HG03460 (cell line): ENCODE measurements at regions not wholly inside any gene's neighbourhood (a gene's known extent, or its start where the extent isn't known, plus 50 kb on each side); places are given as distances from the start of the nearest gene placed in this dataset.
"Not testable (repeated sequence)": the region's sequence is repeated elsewhere in the genome, so short reads cannot be mapped to it uniquely, and the experiment has no call there.

ENCODE experiments used
- ATAC-seq: cut with Tn5 transposase; IDR thresholded peaks from one replicate; pipeline ENCODE4 v1.9.1; 2021; ENCODE audit not compliant: unreplicated experiment

- no peak for ATAC-seq
Observed at GRCh38 chr2:200172521-200172920, 134.0 kb upstream of the SPATS2L start.

DNA sequence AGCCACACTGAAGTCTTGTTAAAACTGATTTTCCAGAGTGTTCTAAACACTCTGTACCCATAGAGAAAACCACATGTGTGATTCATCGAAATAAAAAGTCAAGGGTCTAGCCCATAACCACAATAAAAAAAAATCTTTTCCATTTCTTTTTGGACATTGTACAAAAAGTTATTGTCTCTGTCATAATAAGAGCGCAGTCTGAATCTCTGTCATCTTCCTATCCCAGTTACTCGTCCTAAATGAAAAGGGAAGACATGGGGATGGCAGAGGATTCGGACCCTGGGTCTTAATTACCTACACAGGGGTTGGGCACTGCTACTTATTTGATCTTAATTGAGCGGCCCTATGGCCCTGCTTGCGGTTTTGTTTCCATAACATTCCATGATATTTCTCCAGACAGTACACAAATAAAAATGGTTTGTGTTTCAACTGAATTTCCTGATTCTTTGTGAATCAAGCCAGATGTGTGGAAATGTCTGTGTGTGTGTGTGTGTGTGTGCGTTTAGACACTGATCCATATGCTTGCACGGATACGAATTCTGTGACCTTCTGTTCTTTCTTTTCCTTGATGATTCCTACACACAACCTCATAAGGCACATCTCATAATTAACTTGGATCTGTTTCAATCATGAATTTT is 133.4 kb upstream of the SPATS2L start:
- ATAC-seq = no peak

DNA sequence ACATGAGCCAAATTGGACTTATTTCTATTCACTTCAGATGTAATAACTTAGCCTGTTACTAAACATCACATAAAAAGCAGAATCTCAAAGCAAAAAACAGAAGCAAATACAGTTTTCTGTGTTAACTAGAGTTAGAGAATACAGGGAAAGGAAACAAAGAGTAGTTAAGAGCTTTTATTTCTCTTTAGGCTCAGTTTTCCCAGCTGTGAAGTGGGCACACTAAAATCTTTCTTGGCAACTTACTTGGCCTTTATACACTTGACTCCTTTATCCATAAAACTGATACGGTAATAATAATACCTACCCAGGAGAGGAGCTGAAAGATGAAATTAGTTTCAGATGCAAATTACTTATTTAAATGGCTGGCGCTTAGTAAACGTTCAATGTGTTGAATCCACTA is 132.8 kb upstream of the SPATS2L start:
- no peak for ATAC-seq

DNA sequence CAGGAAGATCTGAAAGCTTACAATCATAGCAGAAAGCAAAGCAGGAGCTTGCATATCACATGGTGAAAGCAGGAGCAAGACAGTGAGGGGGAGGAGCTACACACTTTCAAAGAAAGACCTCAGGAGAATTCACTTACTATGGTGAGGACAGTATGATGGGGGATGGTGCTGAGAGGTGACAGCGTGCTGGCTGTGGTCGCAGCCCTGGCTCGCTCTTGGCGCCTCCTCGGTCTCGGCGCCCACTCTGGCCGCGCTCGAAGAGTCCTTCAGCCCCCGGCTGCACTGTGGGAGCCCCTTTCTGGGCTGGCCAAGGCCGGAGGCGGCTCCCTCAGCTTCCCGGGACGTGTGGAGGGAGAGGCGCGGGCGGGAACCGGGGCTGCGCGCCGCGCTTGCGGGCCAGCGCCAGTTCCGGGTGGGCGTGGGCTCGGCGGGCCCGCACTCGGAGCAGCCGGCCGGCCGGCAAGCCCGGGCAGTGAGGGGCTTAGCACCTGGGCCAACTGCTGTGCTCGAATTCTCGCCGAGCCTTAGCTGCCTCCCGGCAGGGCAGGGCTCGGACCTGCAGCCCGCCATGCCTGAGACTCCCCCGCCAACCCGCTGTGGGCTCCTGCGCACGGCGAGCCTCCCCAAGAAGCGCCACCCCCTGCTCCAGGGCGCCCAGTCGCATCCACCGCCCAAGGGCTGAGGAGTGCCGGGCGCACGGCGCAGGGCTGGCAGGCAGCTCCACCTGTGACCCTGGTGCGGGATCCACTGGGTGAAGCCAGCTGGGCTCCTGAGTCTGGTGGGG is 131.9 kb upstream of the SPATS2L start:
- ATAC-seq = no peak

- ATAC-seq = no peak
Observed at GRCh38 chr2:200177971-200178911, 128.3 kb upstream of the SPATS2L start.

DNA sequence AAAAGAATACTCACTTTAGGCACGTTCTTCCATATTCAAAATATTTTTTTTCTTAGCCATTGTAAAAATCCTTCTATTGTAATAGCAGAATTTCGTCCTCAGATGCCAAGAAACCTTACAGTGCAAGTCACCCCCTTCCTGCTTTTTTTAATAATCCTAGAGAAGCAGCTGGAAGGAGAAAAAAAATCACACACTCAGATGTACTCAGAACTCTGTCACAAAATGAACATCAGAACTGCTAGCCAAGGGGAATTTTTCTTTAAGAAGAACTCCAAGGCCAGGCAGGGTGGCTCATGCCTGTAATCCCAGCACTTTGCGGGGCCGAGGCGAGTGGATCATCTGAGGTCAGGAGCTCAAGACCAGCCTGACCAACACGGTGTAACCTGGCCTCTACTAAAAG is 127.3 kb upstream of the SPATS2L start:
- no peak for ATAC-seq

DNA sequence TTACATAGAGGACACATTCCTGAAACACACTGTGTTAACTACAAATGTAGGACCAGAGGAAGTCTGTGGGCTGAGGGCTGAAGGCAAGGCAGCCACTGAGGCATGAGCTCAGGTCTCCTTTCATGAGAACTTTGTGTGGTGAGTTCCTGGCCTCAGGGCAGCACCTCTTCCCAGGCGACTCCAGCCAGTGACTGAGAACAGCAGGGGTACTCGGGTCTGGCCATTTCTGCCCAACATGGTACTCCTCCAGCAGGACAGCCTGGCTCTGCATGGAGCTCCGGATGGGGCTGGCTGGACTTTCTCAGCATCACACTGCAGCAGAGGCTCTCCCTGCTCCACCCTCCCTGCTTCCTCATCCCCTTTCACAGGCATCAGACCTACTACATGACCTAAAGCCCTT is 125.5 kb upstream of the SPATS2L start:
- ATAC-seq = no peak

- ATAC-seq = no peak
Observed at GRCh38 chr2:200181755-200182154, 124.7 kb upstream of the SPATS2L start.

DNA sequence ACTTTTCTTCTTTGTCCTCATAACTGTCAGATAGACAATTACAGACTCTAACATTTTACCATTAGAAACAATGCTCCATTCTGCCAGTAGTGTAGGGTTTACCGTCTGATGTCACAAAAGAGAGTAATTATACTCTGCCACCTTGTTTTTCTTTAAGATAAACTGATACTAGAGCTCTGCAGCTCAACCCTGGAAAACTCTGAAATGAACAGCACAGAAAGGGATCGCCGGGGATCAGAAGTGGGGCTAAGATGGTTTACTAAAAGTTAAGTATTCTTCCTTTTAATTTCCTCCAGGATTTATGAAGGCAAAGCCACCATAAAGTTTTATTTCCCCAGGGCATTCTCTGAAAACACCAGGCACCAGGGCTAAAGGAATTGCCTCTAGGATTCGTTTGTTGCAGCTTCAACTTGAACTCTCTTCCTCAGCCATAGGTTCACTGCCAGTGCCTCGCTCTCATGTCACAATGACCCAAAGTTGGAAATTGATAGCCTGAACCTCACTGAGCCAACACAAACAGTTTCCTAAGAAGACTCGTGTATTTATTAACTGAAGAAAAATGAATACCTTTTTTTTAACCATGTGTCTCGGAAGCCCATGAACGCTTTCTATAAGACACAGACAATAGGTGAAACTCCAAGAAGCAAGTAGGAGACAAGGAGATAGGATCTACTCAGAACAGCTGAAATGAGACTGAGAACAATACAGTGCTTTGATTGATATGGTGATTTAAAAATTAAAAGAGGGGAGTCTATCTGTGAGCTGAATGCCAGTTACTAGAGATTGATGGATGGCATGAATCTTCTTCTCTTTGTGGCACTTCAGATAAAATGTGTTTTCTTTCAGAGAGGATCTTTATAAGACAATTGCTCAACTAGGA is 121.5 kb upstream of the SPATS2L start:
- no peak for ATAC-seq

DNA sequence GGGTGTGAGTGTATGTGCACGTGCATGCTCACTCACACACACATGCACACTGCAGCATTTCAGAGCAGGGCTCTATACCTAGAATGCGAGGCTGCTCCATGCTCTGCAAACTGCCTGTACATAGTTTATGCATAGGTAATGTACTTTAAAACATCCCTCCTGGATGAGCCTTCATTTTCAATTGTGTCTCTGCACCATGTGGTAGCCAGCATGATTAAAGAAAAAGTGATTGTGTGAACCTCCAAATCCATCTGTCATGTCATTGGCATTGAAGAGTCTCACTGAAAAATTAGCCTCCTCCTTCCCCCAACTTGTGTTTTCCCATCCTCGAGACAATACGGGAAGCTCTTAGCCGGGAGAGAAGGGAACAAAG is 120.9 kb upstream of the SPATS2L start:
- no peak for ATAC-seq

- no peak for ATAC-seq
Observed at GRCh38 chr2:200186002-200186401, 120.5 kb upstream of the SPATS2L start.

DNA sequence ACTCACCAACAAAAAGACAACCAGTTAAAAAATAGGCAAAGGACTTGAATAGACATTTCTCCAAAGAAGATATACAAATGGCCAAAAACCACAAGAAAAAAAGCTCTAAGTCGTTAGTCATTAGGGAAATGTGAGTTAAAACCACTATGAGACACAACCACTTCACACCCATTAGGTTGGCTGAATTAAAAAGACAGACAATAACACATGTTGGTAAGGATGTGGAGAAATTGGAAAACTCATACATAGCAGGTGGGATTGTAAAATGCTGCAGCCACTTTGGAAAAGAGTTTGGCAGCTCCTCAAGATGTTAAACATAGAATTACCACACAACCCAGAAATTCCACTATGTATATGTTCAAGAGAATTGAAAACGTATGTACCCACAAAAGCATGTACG is 117.6 kb upstream of the SPATS2L start:
- no peak for ATAC-seq

DNA sequence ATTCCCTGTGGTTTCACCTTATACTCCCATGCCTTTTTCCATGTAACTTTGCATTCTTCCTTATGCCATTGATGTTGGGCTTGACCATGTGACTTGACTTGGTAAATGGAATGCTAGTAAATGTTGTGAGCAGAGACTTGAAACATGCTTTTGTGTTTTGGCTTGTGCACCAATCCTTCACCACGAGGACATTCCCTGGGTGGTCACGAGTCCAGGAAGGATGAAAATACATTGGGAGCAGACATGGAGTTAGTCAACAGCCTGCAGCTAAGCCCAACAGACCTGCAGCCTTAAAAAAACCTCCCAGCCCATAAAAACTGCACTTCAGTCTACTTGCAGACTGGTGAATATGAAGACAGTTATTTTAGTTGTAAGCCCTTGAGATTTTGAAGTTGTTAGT is 116.5 kb upstream of the SPATS2L start:
- no peak for ATAC-seq

GRCh38 chr2:200193331-200193730 is 113.2 kb upstream of the SPATS2L start:
- no peak for ATAC-seq

GRCh38 chr2:200193791-200194190 is 112.7 kb upstream of the SPATS2L start:
- ATAC-seq = no peak

DNA sequence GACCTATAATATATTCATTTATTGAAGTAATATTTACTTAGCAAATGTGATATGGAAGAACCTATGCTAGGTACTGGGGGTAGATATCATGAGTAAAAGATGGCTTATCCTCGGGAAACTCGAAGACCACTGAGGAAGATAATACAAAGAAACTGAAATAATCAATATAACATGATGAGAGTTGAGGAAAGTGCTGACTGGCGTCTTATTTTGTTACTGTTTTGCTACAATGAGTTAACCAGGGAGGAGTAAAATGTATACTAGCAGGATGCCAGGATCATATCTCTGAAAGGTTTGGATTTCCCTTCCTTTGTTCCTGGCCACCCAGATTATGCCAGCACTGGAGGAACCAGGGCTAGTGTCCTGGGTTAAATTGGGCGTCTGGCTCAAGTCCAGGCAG is 111.7 kb upstream of the SPATS2L start:
- no peak for ATAC-seq

DNA sequence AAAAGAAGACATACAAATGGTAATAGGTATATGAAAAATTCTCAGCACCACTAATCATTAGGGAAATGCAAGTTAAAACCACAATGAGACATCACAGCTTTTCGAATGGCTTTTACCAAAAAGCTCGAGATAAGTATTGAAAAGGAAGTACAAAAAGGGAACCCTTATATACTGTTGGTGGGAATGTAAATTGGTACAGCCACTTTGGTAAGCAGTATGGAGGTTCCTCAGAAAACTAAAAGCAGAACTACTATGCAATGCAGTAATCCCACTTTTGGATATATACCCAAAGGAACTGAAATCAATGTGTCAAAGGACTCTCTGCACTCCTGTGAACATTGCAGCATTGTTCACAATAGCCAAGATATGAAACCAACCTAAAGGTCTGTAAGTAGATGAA is 107.5 kb upstream of the SPATS2L start:
- ATAC-seq = peak; percentile 52

DNA sequence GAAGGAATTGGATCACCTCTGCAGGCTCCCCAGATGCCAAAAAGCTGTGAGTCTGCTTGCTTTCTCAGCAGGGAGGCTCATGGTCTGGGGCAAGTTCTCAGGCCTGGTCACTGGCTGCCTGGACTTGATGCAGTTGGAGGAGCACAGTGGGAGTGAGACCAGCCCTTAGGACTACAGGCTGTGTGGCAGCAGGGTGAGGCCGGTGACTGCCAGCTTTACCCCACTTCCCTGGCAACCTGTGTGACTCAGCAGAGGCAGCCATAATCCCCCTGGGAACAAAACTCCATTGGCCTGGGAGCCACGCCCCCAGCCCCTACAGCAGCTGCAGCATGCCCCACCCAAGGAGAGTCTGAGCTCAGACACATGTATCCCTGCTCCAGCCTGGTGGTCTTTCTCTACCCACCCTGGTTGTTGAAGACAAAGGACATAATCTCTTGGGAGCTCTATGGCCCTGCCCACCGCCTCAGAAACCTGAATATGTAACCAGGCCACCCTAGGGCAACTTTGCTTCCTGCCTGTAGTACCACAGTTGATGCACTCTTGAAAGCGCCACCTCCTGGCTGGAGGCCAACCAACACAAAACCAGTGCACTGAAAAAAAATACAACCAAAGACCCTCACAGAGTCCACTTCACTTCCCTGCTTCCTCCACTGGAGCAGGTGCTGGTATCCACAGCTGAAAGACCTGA is 106.8 kb upstream of the SPATS2L start:
- peak; percentile 30 for ATAC-seq

DNA sequence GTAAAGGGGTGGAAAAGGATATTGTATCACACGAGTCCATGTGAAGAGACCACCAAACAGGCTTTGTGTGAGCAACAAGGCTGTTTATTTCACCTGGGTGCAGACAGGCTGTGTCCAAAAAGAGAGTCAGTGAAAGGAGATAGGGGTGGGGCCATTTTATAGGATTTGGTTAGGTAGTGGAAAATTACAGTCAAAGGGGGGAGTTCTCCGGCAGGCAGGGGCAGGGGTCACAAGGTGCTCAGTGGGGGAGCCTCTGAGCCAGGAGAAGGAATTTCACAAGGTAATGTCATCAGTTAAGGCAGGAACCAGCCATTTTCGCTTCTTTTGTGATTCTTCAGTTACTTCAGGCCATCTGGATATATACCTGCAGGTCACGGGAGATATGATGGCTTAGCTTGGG is 104.7 kb upstream of the SPATS2L start:
- ATAC-seq = not testable (repeated sequence)

- no peak for ATAC-seq
Observed at GRCh38 chr2:200203381-200203827, 103.1 kb upstream of the SPATS2L start.
